HEK293T (cell line): ENCODE measurements at regions not wholly inside any gene's neighbourhood (a gene's known extent, or its start where the extent isn't known, plus 50 kb on each side); places are given as distances from the start of the nearest gene placed in this dataset.

Experiments used
- CTCF ChIA-PET: fragments of 350-600 bp; formaldehyde crosslinking; extraction: SDS; loops from one replicate; lab custom pipeline; 2021; ENCODE audit warnings: antibody characterized with exemption, inconsistent platforms; lab: Yijun Ruan, JAX
- POLR2A ChIA-PET: fragments of 350-600 bp; formaldehyde crosslinking; extraction: SDS; loops from one replicate; lab custom pipeline; 2020; ENCODE audit warnings: antibody characterized with exemption, inconsistent platforms; lab: Yijun Ruan, JAX
- DNase-seq: peaks from one replicate; pipeline ENCODE4 v3.0.0; 2012; ENCODE audit warnings: mixed read lengths; ENCODE audit errors: extremely low spot score
- ARNT ChIP-seq: fragments of 450-650 bp; IDR thresholded peaks from 2 replicates; pipeline ENCODE4 v1.6.1; 2017; ENCODE audit warnings: mild to moderate bottlenecking
- BHLHE40 ChIP-seq: fragments of 450-650 bp; IDR thresholded peaks from 2 replicates; pipeline ENCODE4 v1.6.1; 2016; ENCODE audit warnings: mild to moderate bottlenecking, moderate library complexity, borderline replicate concordance
- CTBP1 ChIP-seq: fragments of 450-650 bp; IDR thresholded peaks from 2 replicates; pipeline ENCODE4 v1.6.1; 2016; ENCODE audit warnings: borderline replicate concordance
- ELF4 ChIP-seq: fragments of 450-650 bp; IDR thresholded peaks from 2 replicates; pipeline ENCODE4 v1.6.1; 2017; ENCODE audit warnings: antibody characterized with exemption
- FOXA1 ChIP-seq: fragments of 450-650 bp; IDR thresholded peaks from 2 replicates; pipeline ENCODE4 v1.6.1; 2016; ENCODE audit warnings: mild to moderate bottlenecking
- FOXK2 ChIP-seq: fragments of 450-650 bp; IDR thresholded peaks from 2 replicates; pipeline ENCODE4 v1.6.1; 2016; ENCODE audit warnings: mild to moderate bottlenecking
- FOXM1 ChIP-seq: fragments of 450-650 bp; IDR thresholded peaks from 2 replicates; pipeline ENCODE4 v1.6.1; 2017; ENCODE audit warnings: mild to moderate bottlenecking, borderline replicate concordance
- HDGF ChIP-seq: fragments of 450-650 bp; IDR thresholded peaks from 2 replicates; pipeline ENCODE4 v1.6.1; 2017; ENCODE audit warnings: antibody characterized with exemption, borderline replicate concordance
- L3MBTL2 ChIP-seq: fragments of 450-650 bp; conservative IDR thresholded peaks from 2 replicates; pipeline ENCODE4 v1.6.1; 2016; ENCODE audit warnings: mild to moderate bottlenecking
- LEF1 ChIP-seq: fragments of 450-650 bp; IDR thresholded peaks from 2 replicates; pipeline ENCODE4 v1.6.1; 2017; ENCODE audit warnings: mild to moderate bottlenecking, borderline replicate concordance
- NFRKB ChIP-seq: fragments of 450-650 bp; IDR thresholded peaks from 2 replicates; pipeline ENCODE4 v1.6.1; 2016; ENCODE audit warnings: mild to moderate bottlenecking, moderate library complexity
- SP1 ChIP-seq: fragments of 450-650 bp; IDR thresholded peaks from 2 replicates; pipeline ENCODE4 v1.6.1; 2017
- SUZ12 ChIP-seq: fragments of 450-650 bp; IDR thresholded peaks from 2 replicates; pipeline ENCODE4 v1.6.1; 2016; ENCODE audit warnings: mild to moderate bottlenecking
- TARDBP ChIP-seq: fragments of 450-650 bp; IDR thresholded peaks from 2 replicates; pipeline ENCODE4 v1.6.1; 2016
- ZNF384 ChIP-seq: fragments of 450-650 bp; IDR thresholded peaks from 2 replicates; pipeline ENCODE4 v1.6.1; 2016
- TF ChIP-seq, protein P1 (sequence below): fragments of 450-650 bp; IDR thresholded peaks from 2 replicates; pipeline ENCODE4 v1.6.1; 2016

DNA sequence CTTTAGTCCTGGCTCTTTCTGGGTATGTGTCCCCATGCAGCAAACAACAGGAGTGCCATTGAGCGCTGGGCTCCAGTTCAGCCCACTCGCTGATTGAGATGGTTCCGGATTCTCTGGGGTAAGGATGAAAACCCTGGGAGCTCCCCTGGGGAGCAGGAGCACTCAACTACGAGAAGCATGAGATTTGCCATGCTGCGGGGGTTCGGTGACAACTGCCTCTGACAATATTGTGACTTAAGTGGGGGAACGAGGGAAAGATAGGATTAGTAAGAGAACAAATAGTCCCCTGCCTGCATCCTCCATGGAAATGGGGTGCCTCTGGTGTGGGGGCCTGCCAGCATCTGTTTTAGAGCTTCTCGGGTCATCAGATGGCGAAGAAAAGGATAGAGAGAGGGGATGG, 123.6 kb upstream of the IPO9 start:
- DNase-seq, result no peak
- TF ChIP-seq ZNF384, result no peak
- TF ChIP-seq FOXM1, result no peak
- TF ChIP-seq ELF4, result no peak
- TF ChIP-seq HDGF, result no peak
- TF ChIP-seq FOXK2, result no peak
- TF ChIP-seq BHLHE40, result no peak
- TF ChIP-seq NFRKB, result no peak
- TF ChIP-seq SUZ12, result no peak
- TF ChIP-seq, protein P1, sequence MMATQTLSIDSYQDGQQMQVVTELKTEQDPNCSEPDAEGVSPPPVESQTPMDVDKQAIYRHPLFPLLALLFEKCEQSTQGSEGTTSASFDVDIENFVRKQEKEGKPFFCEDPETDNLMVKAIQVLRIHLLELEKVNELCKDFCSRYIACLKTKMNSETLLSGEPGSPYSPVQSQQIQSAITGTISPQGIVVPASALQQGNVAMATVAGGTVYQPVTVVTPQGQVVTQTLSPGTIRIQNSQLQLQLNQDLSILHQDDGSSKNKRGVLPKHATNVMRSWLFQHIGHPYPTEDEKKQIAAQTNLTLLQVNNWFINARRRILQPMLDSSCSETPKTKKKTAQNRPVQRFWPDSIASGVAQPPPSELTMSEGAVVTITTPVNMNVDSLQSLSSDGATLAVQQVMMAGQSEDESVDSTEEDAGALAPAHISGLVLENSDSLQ, result no peak
- TF ChIP-seq SP1, result no peak
- TF ChIP-seq ARNT, result no peak
- CTCF ChIA-PET, result interaction anchor here (3.8 kb wide), 1 partner anchor 146 kb away, joined by 29 read pairs; no protein-coding TSS in a partner anchor
- POLR2A ChIA-PET, result no interaction called here

DNA sequence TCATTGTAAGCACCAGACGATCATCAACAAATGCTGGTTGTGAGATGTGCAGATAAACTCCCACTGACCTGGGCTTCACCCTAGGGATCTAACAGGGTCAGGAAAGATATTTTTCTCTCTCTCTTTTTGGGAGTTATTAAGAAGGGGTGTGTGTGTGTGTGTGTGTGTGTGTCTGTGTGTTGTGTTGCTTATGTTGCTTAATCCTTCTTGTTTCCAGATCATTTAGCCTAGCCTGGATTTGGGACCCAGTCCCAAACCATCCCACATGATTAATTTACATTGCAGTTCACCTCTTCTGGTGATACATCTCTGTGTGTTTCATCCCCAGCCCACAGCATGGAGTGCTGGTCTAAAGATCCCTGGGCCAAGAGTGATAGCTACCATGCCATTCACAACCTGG, 122.8 kb upstream of the IPO9 start:
- no peak for DNase-seq
- ChIA-PET CTCF (interaction anchor here (0.6 to 3.8 kb wide), 2 partner anchors 146 to 313 kb away, joined by 5 to 29 read pairs; no protein-coding TSS in a partner anchor), POLR2A (no interaction called here)
- no peak for TF ChIP-seq ARNT
- TF ChIP-seq ZNF384, result no peak
- TF ChIP-seq CTBP1, result no peak
- no peak for TF ChIP-seq NFRKB
- no peak for TF ChIP-seq TARDBP
- no peak for TF ChIP-seq FOXM1
- no peak for TF ChIP-seq ELF4
- no peak for TF ChIP-seq SUZ12
- no peak for TF ChIP-seq FOXA1
- TF ChIP-seq LEF1, result no peak
- no peak for TF ChIP-seq BHLHE40
- no peak for TF ChIP-seq HDGF
- TF ChIP-seq, protein P1, result no peak
- TF ChIP-seq FOXK2, result no peak
- no peak for TF ChIP-seq L3MBTL2
- no peak for TF ChIP-seq SP1

DNA sequence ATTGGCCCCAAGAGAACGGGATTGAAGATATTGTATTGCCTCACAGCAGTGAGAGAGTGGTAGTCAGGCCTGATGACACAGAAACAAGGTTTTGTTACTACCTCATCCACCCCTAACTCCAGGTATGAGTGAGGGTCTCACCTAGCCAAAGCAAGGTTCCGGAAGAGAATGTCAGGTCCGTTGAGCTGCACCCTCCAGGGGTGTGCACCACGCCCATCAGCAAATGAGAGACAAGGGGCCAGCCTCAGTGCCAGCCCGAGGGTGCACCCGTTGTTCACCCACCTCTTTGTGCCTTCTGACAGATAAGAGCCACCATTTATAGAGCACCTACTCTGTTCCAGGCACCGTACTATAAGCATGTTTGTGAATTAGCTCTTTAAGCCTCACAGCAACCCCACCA, 121.9 kb upstream of the IPO9 start:
- ChIA-PET CTCF (interaction anchor here (1.2 to 1.6 kb wide), 3 partner anchors 86 to 176 kb away, joined by 4 to 7 read pairs (median 4); no protein-coding TSS in a partner anchor), POLR2A (no interaction called here)
- TF ChIP-seq LEF1 (no peak), SUZ12 (no peak)
- DNase-seq, result no peak

DNA sequence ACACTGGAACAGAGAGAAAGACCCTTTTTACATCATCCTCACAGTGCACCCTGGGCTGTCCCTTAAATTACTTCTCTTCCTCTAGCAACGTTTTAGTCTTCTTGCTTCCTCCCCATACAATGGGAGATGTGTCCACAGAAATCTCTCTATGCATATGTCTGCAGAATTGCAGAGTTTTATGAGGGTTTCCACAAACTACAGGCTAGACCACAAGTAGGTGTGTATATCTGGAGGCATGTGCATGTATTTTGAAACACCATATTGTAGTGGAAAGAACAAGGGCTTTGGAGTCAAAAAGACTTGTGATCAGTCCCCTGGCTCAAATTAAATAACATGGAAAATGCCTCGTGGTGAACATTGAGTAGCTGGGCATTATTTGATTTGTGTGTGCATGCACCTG, 121.3 kb upstream of the IPO9 start:
- CTCF ChIA-PET, result interaction anchor here (0.6 to 1.6 kb wide), 5 partner anchors 40 to 177 kb away, joined by 3 to 7 read pairs (median 4); no protein-coding TSS in a partner anchor
- POLR2A ChIA-PET, result no interaction called here
- TF ChIP-seq, protein P1, result no peak
- TF ChIP-seq LEF1, result no peak
- TF ChIP-seq L3MBTL2, result no peak
- no peak for TF ChIP-seq HDGF
- no peak for TF ChIP-seq SP1
- TF ChIP-seq ARNT, result no peak
- no peak for TF ChIP-seq FOXA1
- no peak for TF ChIP-seq NFRKB
- TF ChIP-seq FOXM1, result no peak
- TF ChIP-seq FOXK2, result no peak
- no peak for TF ChIP-seq TARDBP
- no peak for TF ChIP-seq BHLHE40
- TF ChIP-seq ELF4, result no peak
- TF ChIP-seq ZNF384, result no peak
- TF ChIP-seq SUZ12, result no peak
- TF ChIP-seq CTBP1, result no peak
- no peak for DNase-seq

DNA sequence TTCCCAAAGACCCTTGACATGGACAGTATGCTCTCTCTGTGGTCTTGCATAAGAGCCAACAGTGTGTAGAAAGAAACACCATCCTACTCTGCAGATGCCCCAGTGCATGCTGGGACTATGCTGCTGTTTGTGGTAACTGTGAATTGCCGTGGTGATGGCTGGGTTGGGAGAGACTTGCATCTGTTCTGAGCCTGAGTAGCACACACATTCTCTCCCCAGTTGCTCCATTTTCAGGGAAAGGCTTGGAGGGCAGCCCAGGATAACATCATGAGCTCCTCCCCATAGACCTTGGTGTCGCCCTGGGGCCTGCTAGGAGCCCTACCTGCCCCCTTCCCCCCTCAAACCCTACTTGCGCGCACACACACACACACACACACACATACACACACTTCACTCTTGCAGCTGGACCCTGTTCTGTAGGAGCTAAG, 120.9 kb upstream of the IPO9 start:
- DNase-seq, result no peak
- POLR2A ChIA-PET, result no interaction called here
- TF ChIP-seq HDGF (no peak), FOXM1 (no peak), TARDBP (no peak), NFRKB (no peak), L3MBTL2 (no peak), LEF1 (no peak), FOXK2 (no peak), ELF4 (no peak), BHLHE40 (no peak), SUZ12 (no peak), SP1 (no peak), ARNT (no peak), CTBP1 (no peak), ZNF384 (no peak), FOXA1 (no peak)
- TF ChIP-seq, protein P1, result no peak
- CTCF ChIA-PET, result interaction anchor here (0.6 to 2.0 kb wide), 6 partner anchors 39 to 177 kb away, joined by 3 to 17 read pairs (median 6); no protein-coding TSS in a partner anchor
